Upper lobe of right lung (tissue), 1 donor: ENCODE measurements at regions not wholly inside any gene's neighbourhood (a gene's known extent, or its start where the extent isn't known, plus 50 kb on each side); places are given as distances from the start of the nearest gene placed in this dataset.
A peak's percentile ranks its signal among the peaks of the same experiment; 100 is the strongest.

Source experiments
- ATAC-seq: fragments of 200-7000 bp; cut with Tn5 transposase; one replicate; pipeline ENCODE4 v1.9.1; 2020; ENCODE audit warnings: mild to moderate bottlenecking, moderate library complexity
- DNase-seq: peaks from one replicate; pipeline ENCODE4 v3.0.0-alpha.2; 2020
- H3K27ac ChIP-seq: fragments of 200-600 bp; one replicate; pipeline ENCODE4 v1.8.0; 2022
- H3K27me3 ChIP-seq: fragments of 200-600 bp; one replicate; pipeline ENCODE4 v1.8.0; 2022; ENCODE audit warnings: mild to moderate bottlenecking
- H3K36me3 ChIP-seq: fragments of 200-600 bp; one replicate; pipeline ENCODE4 v1.8.0; 2022
- H3K4me1 ChIP-seq: fragments of 200-600 bp; one replicate; pipeline ENCODE4 v1.8.0; 2022
- H3K4me3 ChIP-seq: fragments of 200-600 bp; one replicate; pipeline ENCODE4 v1.8.0; 2022; ENCODE audit warnings: mild to moderate bottlenecking
- H3K9me3 ChIP-seq: fragments of 200-600 bp; one replicate; pipeline ENCODE4 v1.8.0; 2022
- CTCF ChIP-seq: fragments of 200-600 bp; IDR thresholded peaks from one replicate; pipeline ENCODE4 v1.8.0; 2022; ENCODE audit warnings: antibody characterized with exemption
- intact Hi-C: fragments of 100-400 bp; cut with DNase I; formaldehyde crosslinking; loops from one replicate; pipeline ENCODE4 v1.11.0; 2022
- donor health status: DM: no; HTN: yes; CAD: no; lungs with severe emphysema.

- no peak for DNase-seq
- H3K27me3 ChIP-seq: no peaks in the 10 kb centered on the region
- peaks cover 12% of the 10 kb centered on the region for H3K4me1 ChIP-seq
- ATAC-seq: no peak
- intact Hi-C loops: no loop called here
- TF ChIP-seq CTCF: no peak
- no peak overlapping the region for H3K4me3 ChIP-seq
- H3K9me3 ChIP-seq: no peaks in the 10 kb centered on the region
- no peak overlapping the region for H3K27ac ChIP-seq
- H3K36me3 ChIP-seq: no peaks in the 10 kb centered on the region
These were observed 78.8 kb upstream of the RALY start for GRCh38 chr20:33914919-33915318.

DNA sequence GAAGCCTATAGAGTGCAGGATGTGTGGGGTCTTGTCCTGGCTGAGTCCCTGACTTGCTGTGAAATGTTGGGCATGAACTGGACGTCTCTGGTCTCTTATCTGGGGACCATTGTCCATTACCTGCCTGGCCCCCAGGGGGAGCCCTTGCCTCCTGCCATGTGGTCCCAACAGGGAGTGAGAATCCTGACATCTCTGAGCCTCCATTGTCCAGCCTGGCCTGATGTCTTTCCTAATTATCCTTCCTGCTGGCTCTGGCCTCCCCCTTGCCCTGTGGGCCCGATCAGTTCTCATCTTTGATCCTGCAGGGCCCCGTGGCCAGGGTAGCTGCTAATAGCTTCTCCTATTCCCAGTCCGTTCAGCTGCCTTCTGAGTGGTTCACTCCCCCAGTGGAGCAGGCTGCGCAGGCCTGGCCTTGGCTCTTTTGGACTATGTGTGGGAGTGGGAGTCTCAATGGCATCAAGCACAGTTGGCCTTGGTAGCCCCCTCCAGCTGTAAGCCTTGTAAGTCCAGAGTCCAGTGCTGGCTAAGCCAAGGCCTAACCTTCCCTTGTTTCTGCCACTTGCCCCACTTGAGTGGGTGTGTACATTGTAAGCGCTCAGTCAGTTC is 77.9 kb upstream of the RALY start:
- Histone ChIP-seq H3K9me3 (no peaks in the 10 kb centered on the region), H3K27me3 (no peaks in the 10 kb centered on the region), H3K27ac (no peak overlapping the region), H3K4me1 (peaks cover 3% of the 10 kb centered on the region), H3K4me3 (no peak overlapping the region), H3K36me3 (no peaks in the 10 kb centered on the region)
- ATAC-seq (peak; percentile 84), DNase-seq (peak; percentile 70)
- peak; percentile 57 for TF ChIP-seq CTCF
- intact Hi-C loops: no loop called here

GRCh38 chr20:33916768-33917167 is 76.9 kb upstream of the RALY start:
- ATAC-seq (no peak), DNase-seq (no peak)
- intact Hi-C loops: no loop called here
- no peak overlapping the region for H3K4me3 ChIP-seq
- H3K27me3 ChIP-seq: no peaks in the 10 kb centered on the region
- TF ChIP-seq CTCF: no peak
- no peak overlapping the region for H3K27ac ChIP-seq
- H3K36me3 ChIP-seq: no peaks in the 10 kb centered on the region
- H3K4me1 ChIP-seq: no peaks in the 10 kb centered on the region
- no peaks in the 10 kb centered on the region for H3K9me3 ChIP-seq

DNA sequence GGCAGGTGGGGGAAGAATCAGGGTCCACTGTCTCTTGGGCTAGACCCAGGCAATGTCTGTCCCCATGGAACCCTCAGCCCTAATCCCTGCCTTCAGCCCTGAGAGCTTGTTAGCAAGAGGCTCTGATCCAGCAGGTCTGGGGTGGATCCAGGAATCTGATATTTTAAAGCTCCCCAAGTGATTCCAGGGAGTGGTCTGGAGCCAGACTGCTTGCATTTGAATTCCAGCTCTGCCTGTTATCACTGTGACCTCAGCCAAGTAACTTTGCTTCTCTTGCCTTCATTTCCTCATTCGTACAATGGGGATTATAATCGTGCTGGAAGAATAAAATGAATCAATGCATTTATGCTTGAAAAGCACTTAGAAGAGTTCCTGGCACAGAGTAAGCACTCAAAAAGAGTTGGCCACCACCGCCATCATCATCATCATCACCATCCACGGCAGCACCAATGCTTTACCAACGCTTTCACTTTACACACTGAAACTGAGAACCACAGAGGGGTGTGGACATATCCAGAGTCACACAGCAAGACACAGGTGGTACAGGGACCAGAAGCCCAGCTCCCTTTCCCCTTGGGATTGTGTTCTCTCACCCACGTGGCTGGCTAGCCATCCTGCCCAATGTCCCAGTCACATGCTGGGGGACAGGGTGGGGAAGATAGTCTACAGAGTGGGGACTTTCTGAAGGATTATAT is 75.7 kb upstream of the RALY start:
- H3K27ac ChIP-seq: no peak overlapping the region

GRCh38 chr20:33918662-33919061 is 75.0 kb upstream of the RALY start:
- ATAC-seq: no peak
- Histone ChIP-seq H3K9me3 (no peaks in the 10 kb centered on the region), H3K4me1 (no peaks in the 10 kb centered on the region), H3K27ac (no peak overlapping the region), H3K36me3 (no peaks in the 10 kb centered on the region), H3K4me3 (no peak overlapping the region), H3K27me3 (no peaks in the 10 kb centered on the region)
- intact Hi-C loops: no loop called here
- no peak for TF ChIP-seq CTCF
- DNase-seq: no peak

More for the DNA sequence above, 75.7 kb upstream of the RALY start:
- no peaks in the 10 kb centered on the region for H3K4me1 ChIP-seq
- DNase-seq: no peak
- no peak for TF ChIP-seq CTCF
- no peaks in the 10 kb centered on the region for H3K27me3 ChIP-seq
- H3K4me3 ChIP-seq: no peak overlapping the region
- intact Hi-C loops: no loop called here
- H3K36me3 ChIP-seq: no peaks in the 10 kb centered on the region
- ATAC-seq: no peak
- H3K9me3 ChIP-seq: no peaks in the 10 kb centered on the region
